Transverse colon (tissue), 4 donors: ENCODE measurements at regions not wholly inside any gene's neighbourhood (a gene's known extent, or its start where the extent isn't known, plus 50 kb on each side); places are given as distances from the start of the nearest gene placed in this dataset.

Experiments
- DNase-seq: peaks from one replicate; pipeline ENCODE4 v3.0.0-alpha.2; 2019
- H3K27ac ChIP-seq, 4 donors: fragments of 200-600 bp; sonication (generic); 2 replicates each; pipeline ENCODE4 v1.5.1; 2016 to 2018; ENCODE audit warnings: inconsistent platforms in 4 of 4
- H3K27me3 ChIP-seq: fragments of 200-600 bp; sonication (generic); 2 replicates; pipeline ENCODE4 v1.5.1; 2017; ENCODE audit warnings: inconsistent platforms
- H3K36me3 ChIP-seq, 4 donors: fragments of 200-600 bp; sonication (generic); 2 replicates each; pipeline ENCODE4 v1.5.1; 2017 to 2019; ENCODE audit warnings: inconsistent platforms in 4 of 4
- H3K4me1 ChIP-seq, 4 donors: fragments of 200-600 bp; sonication (generic); 2 replicates each; pipeline ENCODE4 v1.5.1; 2017 to 2020; ENCODE audit warnings: inconsistent platforms in 4 of 4
- H3K4me3 ChIP-seq, 4 donors: fragments of 200-600 bp; sonication (generic); 1 replicate in 1 of 4; 2 replicates in 3 of 4; pipeline versions ENCODE4 v1.5.1 to v1.6.1; 2017 to 2019; ENCODE audit warnings: inconsistent platforms in 4 of 4
- H3K9me3 ChIP-seq, 2 donors: fragments of 200-600 bp; sonication (generic); 2 replicates each; pipeline ENCODE4 v1.5.1; 2017 to 2019; ENCODE audit warnings: inconsistent platforms in 2 of 2
- EP300 ChIP-seq: sonication (generic); formaldehyde crosslinking; IDR thresholded peaks from one replicate; pipeline ENCODE4 v1.6.1; 2017; ENCODE audit warnings: antibody characterized with exemption, low read depth
- POLR2A ChIP-seq: fragments of 450-650 bp; IDR thresholded peaks from one replicate; pipeline ENCODE4 v1.6.1; 2016; ENCODE audit warnings: antibody characterized with exemption, mild to moderate bottlenecking, moderate library complexity
- POLR2AphosphoS5 ChIP-seq, 3 donors: sonication (generic); formaldehyde crosslinking; IDR thresholded peaks; one replicate each; pipeline ENCODE4 v1.6.1; 2016; ENCODE audit warnings: antibody characterized with exemption in 3 of 3
- WGBS, 2 donors: methylation state at CpG; one replicate each; pipeline ENCODE4 v1.1.5; 2018; ENCODE audit warnings: low coverage in 1 of 2; 5-methylcytosine and 5-hydroxymethylcytosine counted together
- in situ Hi-C, 4 donors: fragments of 200-750 bp; cut with MboI; loops; one replicate each; pipeline versions ENCODE4 v1.15.0 to v1.15.1; 2017; ENCODE audit warnings: low sequenced_read_pairs in 3 of 4, low pct_ligation_motif_present in 1 of 4, low pct_unique_long_range_greater_than_20kb in 1 of 4
- intact Hi-C: fragments of 100-400 bp; cut with DNase I; formaldehyde crosslinking; loops from one replicate; pipeline ENCODE4 v1.15.1; 2023; ENCODE audit warnings: low total_unique reads
- TF ChIP-seq, protein P1 (sequence below), 5 experiments: fragments of 200-600 bp in 3 of 5; fragments of 450-650 bp in 2 of 5; sonication (generic) in 3 of 5; IDR thresholded peaks; 1 replicate in 2 of 5; 2 replicates in 3 of 5; pipeline ENCODE4 v1.5.1; 2016 to 2017; ENCODE audit warnings: antibody characterized with exemption in 5 of 5, inconsistent platforms in 3 of 5, mild to moderate bottlenecking in 2 of 5, moderate library complexity in 1 of 5

DNA sequence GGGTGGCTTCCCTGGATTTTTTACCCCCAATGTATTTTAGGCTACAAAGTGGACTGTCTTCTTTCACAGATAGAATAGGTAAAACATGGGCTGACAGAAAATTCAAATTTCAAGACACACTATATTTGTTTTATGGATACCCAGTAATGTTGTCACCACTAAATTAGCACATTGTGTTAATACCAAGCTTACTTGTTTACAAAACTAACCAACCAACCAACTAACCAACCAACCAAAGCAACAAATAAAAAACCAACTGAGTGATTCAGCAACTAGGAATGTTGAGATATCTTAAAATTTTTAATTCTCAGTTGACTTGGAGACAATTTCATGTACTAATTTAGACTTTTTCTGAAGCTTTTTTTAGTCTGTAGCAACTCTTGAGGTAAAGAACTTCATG is 69.3 kb upstream of the CTSC start:
- Histone ChIP-seq H3K9me3 (no peaks in the 10 kb centered on the region), H3K36me3 (no peaks in the 10 kb centered on the region), H3K27me3 (no peaks in the 10 kb centered on the region), H3K27ac (no peak overlapping the region), H3K4me3 (no peak overlapping the region), H3K4me1 (peaks cover 0 to 29% (median 0%) of the 10 kb centered on the region in 4 donors)
- intact Hi-C loops = no loop called here
- in situ Hi-C loops = no loop called here
- no peak for DNase-seq
- TF ChIP-seq, protein P1, sequence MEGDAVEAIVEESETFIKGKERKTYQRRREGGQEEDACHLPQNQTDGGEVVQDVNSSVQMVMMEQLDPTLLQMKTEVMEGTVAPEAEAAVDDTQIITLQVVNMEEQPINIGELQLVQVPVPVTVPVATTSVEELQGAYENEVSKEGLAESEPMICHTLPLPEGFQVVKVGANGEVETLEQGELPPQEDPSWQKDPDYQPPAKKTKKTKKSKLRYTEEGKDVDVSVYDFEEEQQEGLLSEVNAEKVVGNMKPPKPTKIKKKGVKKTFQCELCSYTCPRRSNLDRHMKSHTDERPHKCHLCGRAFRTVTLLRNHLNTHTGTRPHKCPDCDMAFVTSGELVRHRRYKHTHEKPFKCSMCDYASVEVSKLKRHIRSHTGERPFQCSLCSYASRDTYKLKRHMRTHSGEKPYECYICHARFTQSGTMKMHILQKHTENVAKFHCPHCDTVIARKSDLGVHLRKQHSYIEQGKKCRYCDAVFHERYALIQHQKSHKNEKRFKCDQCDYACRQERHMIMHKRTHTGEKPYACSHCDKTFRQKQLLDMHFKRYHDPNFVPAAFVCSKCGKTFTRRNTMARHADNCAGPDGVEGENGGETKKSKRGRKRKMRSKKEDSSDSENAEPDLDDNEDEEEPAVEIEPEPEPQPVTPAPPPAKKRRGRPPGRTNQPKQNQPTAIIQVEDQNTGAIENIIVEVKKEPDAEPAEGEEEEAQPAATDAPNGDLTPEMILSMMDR (IDR thresholded peaks at IDR 0.05) = no peak
- TF ChIP-seq EP300 (no peak), POLR2AphosphoS5 (IDR thresholded peaks at IDR 0.05) (no peak), POLR2A (no peak)

DNA sequence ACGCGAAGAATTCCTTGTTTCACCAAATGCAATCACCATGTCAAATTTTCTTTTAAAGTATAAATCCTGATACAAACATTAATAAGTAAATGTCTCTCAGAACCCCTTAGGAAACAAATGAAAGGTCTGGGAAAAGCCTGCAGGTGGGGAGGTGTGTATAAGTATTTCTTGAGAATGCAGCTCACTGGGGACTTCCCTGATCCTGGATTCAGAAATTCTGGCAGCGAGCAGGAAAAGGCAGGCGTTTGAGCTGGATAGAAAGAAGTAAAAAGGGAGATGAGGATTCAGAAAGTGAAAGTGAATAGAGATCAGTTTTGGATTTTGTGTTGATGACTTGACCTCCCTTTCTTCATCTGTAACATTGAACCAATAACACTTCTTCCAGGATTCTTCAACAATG is 68.3 kb upstream of the CTSC start:
- H3K9me3 ChIP-seq = no peaks in the 10 kb centered on the region
- no peaks in the 10 kb centered on the region for H3K27me3 ChIP-seq
- H3K4me3 ChIP-seq = no peak overlapping the region
- no peaks in the 10 kb centered on the region for H3K36me3 ChIP-seq
- TF ChIP-seq, protein P1 (IDR thresholded peaks at IDR 0.05) = no peak
- TF ChIP-seq POLR2A (no peak), POLR2AphosphoS5 (IDR thresholded peaks at IDR 0.05) (no peak), EP300 (no peak)
- 75 to 84% methylated on average over 3 to 4 of the region's 4 CpGs for WGBS, 2 donors
- DNase-seq = no peak
- intact Hi-C loops = no loop called here
- H3K27ac ChIP-seq = no peak overlapping the region
- in situ Hi-C loops = no loop called here
- peaks cover 0 to 27% (median 0%) of the 10 kb centered on the region in 4 donors for H3K4me1 ChIP-seq

DNA sequence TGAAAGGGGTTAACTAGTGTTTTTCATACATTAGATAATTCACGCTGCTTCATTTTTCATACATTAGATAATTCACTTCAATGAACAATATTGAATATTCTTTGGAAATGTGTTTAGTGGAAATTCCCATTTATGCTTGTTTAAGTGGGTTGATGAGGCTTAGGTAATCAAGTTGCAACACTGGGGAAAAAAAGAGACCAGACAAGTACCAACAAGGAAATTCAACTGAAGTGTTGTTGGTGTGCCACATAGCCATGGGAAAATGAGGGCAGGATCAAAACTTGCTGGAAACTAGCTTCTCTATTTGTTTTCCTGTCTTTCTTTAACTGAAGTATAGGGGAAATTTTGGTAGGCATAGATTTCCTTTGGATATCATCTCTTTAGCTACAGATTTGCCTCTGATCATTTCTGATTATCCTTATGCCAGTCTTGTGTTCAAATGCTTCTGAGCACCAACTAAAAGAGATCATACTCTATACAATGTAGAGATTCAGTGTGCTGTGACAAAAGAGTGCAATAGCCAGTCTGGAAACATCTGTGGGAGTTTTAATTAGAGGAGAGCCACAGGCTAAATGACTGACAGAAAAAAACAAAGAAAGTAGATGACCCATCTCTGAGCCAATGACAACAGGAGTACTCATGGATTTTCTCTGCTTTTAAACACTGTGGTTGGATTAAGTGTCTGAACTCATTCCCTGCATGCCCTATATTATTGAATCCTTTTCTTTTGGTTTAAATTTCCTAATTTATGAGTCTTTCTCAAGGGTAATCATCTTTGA is 67.6 kb upstream of the CTSC start:
- intact Hi-C loops = no loop called here
- in situ Hi-C loops = no loop called here
- Histone ChIP-seq H3K36me3 (no peaks in the 10 kb centered on the region), H3K27ac (peak overlapping the region in 2 of 4 donors; percentile 18 to 21), H3K4me3 (no peak overlapping the region), H3K4me1 (peaks cover 0 to 27% (median 0%) of the 10 kb centered on the region in 4 donors), H3K9me3 (no peaks in the 10 kb centered on the region), H3K27me3 (no peaks in the 10 kb centered on the region)
- TF ChIP-seq, protein P1 (IDR thresholded peaks at IDR 0.05) = no peak
- TF ChIP-seq EP300 (no peak), POLR2AphosphoS5 (IDR thresholded peaks at IDR 0.05) (no peak), POLR2A (no peak)
- no peak for DNase-seq
- WGBS, 2 donors = 87 to 100% methylated on average over 1 of the region's 1 CpG

DNA sequence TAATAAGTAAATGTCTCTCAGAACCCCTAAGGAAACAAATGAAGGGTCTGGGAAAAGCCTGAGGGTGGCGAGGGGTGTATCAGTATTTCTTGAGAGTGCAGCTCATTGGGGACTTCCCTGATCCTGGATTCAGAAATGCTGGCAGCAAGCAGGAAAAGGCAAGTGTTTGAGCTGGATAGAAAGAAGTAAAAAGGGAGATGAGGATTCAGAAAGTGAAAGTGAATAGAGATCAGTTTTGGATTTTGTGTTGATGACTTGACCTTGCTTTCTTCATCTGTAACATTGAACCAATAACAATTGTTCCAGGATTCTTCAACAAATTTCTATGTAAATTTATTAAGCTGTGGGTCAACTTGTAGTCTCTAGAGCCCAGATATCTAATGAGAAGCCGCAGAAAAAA is 66.9 kb upstream of the CTSC start:
- in situ Hi-C loops = no loop called here
- no peak for DNase-seq
- H3K27me3 ChIP-seq = no peaks in the 10 kb centered on the region
- peaks cover 0 to 27% (median 0%) of the 10 kb centered on the region in 4 donors for H3K4me1 ChIP-seq
- whole genome bisulfite sequencing, 2 donors = 80 to 88% methylated on average over 2 of the region's 2 CpGs
- H3K9me3 ChIP-seq = no peaks in the 10 kb centered on the region
- TF ChIP-seq POLR2A = no peak
- TF ChIP-seq POLR2AphosphoS5 (IDR thresholded peaks at IDR 0.05) = no peak
- TF ChIP-seq, protein P1 (IDR thresholded peaks at IDR 0.05) = no peak
- no peak for TF ChIP-seq EP300
- no peaks in the 10 kb centered on the region for H3K36me3 ChIP-seq
- H3K27ac ChIP-seq = peak overlapping the region in 2 of 4 donors; percentile 18 to 21
- intact Hi-C loops = no loop called here
- no peak overlapping the region for H3K4me3 ChIP-seq
